Loucy (cell line): ENCODE measurements at regions not wholly inside any gene's neighbourhood (a gene's known extent, or its start where the extent isn't known, plus 50 kb on each side); places are given as distances from the start of the nearest gene placed in this dataset.

Source experiments
- CTCF ChIP-seq: fragments of 200-600 bp; sonication (generic); conservative IDR thresholded peaks from 2 replicates; pipeline ENCODE4 v1.5.1; 2014; ENCODE audit warnings: mild to moderate bottlenecking, antibody characterized with exemption, low read length
- EZH2phosphoT487 ChIP-seq: fragments of 200-600 bp; IDR thresholded peaks from 2 replicates; pipeline ENCODE4 v1.6.1; 2018; ENCODE audit warnings: antibody characterized with exemption, mild to moderate bottlenecking, moderate library complexity, borderline replicate concordance

- TF ChIP-seq CTCF (no peak), EZH2phosphoT487 (no peak)
These were observed 1426.6 kb upstream of the PRR20A start for GRCh38 chr13:55714120-55714519.
